KG1 (cell line): ENCODE measurements at regions not wholly inside any gene's neighbourhood (a gene's known extent, or its start where the extent isn't known, plus 50 kb on each side); places are given as distances from the start of the nearest gene placed in this dataset.

Source experiments
- DNase-seq: peaks from one replicate; lab custom pipeline; 2025; lab: John Stamatoyannopoulos, UW

GRCh38 chr4:56757821-56758411 is 63.6 kb downstream of the SPINK2 start:
- DNase-seq = peak; percentile 96

GRCh38 chr4:56757261-56757746 is 64.2 kb downstream of the SPINK2 start:
- DNase-seq = no peak

GRCh38 chr4:56755901-56756300 is 65.6 kb downstream of the SPINK2 start:
- DNase-seq = no peak

DNA sequence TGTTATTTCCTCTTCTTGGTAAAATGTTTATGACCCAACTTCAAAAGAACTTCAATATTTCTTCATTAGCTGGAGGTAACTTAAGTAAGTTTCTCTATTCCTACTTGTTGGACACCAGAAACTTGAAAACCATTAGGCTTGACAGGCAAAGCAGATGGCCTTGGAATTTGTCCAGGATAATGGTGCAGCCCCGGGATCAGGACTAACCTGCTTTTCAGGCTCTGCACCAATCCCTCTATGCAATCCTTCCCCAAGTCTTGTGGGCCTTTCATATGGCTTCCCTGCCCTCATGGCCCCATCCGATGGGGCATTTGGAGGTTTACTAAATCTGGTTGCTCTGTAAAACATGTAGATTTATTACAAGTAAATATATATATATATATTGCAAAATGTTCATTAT is 68.5 kb downstream of the SPINK2 start:
- DNase-seq = no peak

DNA sequence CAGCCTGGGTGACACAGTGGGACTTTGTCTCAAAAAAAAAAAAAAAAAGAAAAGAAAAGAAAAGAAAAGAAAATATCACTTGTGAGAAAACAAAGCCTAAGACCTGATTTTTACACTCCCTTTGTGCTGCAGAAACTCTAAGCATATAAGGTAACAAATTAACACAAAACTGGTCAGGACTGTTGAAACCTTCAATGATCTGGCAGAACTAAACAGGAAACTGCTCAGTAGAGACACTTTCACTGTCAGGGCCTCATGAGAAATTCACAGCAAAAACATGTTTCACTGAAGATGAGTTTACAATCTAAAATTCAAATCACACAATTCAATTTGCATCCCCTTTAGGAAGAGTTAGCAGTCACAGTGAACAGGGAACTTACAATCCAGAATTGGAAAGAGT is 69.1 kb upstream of the HOPX start:
- no peak for DNase-seq

- DNase-seq = no peak
These were observed 67.2 kb upstream of the HOPX start for GRCh38 chr4:56748271-56748670.

- DNase-seq = no peak
These were observed 65.5 kb upstream of the HOPX start for GRCh38 chr4:56746639-56747038.

GRCh38 chr4:56745042-56745441 is 63.9 kb upstream of the HOPX start:
- no peak for DNase-seq

DNA sequence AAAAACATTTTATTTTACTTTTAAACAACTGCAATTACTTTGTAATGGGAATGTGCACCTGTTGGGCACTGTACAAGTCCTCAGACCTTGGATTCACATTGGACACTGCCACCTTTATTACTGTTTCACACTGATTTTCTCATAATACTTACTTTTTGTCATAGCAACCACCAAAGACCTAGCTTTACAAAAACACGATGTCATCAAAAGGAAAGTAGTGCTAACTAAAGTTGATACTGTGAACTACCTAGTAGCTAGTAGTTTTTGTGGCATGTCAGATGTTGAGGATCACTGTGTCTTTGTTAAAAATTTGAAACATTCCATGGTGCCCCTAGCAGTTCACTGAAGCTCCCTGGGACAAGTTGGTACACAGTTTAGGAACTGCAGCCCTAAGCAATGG is 62.9 kb upstream of the HOPX start:
- no peak for DNase-seq

- no peak for DNase-seq
These were observed 62.5 kb upstream of the HOPX start for GRCh38 chr4:56743550-56743949.

DNA sequence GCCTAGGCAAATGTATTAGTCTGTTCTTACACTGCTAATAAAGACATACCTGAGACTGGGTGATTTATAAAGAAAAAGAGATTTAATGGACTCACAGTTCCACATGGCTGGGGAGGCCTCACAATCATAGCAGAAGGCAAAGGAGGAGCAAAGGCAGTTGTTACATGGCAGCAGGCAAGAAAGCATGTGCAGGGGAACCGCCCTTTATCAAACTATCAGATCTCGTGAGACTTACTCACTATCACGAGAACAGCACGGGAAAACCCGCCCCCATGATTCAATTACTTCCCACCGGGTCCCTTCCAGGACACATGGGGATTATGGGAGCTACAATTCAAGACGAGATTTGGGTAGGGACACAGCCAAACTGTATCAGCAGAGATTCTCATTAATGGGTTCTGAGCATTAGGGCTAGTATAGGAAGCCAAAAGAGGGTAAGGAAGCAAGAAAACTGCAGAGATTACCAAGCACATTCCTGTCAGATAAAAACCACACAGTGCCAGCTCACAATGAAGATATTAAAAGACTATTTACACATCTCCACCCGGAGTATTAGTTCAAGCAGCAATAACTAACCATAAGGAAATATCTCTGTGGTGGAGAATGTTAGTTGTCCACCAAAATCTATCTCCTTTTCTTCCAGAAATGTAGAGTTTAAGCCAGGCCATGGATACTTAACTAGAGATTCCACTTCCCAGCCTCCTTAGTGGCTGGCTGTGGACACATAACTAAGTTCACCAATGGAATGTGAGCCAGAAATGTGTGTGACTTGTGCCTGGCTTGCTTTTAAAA is 61.2 kb upstream of the HOPX start:
- DNase-seq = no peak

GRCh38 chr4:56741595-56741994 is 60.5 kb upstream of the HOPX start:
- no peak for DNase-seq

DNA sequence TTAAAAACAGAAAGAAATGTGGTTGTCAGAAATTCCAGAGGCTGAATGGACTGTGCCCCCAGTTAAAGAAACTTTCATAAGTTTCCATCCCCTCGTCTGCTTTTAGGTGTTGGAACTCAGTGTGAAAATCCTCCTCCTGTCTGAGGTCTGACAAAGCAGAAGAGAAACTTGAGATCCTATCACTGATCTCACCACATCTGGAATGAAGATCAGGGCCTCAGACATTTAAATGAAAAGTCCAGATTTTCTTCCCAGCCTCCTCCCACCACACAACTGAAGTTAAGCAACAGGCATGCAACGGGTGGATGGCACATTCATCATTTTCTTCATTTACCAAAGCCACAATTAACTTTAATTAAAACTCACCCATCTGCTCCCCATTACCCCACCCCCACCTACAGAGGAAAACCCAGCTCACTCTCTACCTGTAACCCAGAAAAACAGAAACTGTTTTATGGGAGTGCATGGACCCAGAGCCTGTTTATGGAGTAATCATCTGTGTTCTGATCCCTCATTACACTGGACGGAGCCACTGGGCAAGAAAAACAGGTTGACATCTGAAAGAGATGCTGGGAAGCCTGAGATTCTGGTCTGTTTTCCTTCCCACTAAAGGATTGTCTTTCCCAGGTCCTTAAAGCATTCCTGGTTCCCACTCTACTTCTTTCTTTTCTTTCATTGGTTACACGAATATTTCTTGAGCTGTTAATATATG is 58.1 kb upstream of the HOPX start:
- DNase-seq = no peak

DNA sequence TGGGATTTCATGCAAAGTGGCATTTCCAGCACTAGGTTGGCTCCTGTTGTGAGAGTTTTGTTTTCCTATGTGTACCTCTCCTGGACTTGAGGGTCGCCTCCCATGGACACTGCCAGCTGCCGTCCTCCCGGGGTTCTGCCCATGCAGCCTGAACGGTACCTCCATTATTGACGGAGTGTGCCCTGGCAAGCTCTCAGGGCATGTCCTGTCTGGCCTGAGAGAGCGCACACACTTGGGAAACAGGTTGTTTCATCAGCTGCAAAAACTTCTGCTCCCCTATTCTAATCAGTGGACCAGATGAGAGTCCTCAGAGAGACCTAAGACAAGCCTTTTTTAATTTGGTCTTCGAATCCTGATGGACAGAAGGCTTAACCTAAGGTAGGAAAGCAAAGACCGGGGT is 56.6 kb upstream of the HOPX start:
- DNase-seq = no peak

GRCh38 chr4:56733352-56733751 is 52.3 kb upstream of the HOPX start:
- DNase-seq = no peak

DNA sequence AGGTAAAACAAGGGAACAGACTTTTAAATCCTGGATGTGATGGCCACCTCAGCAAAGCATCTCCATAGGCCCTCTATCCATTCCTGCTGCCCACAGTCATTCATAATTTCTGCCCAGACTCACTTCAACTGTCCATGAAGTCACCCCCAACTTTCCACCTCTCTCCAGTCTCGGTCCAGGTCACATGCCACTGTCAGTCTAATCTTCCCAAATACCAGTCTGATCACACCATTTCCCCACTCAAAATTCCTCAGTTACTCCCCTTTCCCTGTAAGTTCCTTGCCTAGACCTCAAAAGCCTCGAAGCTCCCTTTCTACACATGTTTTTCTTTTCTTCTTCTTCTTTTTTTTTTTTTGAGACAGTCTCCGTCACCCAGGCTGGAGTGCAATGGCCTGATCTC is 51.2 kb upstream of the HOPX start:
- no peak for DNase-seq

DNA sequence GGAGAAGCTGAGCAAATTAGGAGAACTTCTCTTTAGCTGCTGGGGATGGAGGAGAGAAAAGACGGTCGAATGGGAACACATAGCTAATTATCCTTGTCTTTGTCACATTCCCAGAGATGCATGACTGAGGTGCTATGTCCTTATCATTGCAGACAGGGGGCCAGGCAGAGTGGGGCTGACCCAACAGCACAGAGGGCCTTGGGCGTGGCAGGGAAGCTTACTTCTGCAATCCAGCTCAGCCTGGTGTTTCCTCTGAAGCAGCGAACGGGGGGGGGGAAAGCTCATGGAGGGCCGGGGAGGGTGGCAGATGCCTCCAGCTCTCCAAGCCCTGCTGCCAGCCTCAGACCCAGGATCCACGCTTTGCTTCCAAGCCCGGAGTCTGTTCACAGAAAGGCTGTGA is 50.8 kb upstream of the HOPX start:
- no peak for DNase-seq
